ENCODE measurements at regions not wholly inside any gene's neighbourhood (a gene's known extent, or its start where the extent isn't known, plus 50 kb on each side); places are given as distances from the start of the nearest gene placed in this dataset.

DNA sequence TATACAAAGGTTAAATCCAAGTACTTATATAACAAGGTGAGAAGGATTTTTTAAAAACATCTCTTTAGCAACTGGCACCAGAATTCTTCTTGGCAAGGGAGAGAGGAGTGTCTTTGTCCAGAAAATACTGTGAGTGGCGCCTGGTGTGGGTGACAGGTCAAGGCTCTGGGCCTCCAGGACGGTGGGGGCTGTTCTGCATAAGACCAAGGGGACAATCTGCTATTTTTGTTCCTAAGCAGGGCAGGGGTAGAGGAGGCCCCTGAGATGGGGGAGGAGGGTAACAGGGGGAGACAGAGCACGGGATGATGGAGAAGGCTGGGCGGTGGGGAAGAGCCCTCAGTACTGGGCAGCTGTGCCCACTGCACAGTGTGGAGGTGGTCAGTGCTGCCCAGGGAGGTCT, 51.6 kb upstream of the TAF1B start:
- DNase-seq (peak in 1 of 3 donors; percentile 11), ATAC-seq (no peak)

DNA sequence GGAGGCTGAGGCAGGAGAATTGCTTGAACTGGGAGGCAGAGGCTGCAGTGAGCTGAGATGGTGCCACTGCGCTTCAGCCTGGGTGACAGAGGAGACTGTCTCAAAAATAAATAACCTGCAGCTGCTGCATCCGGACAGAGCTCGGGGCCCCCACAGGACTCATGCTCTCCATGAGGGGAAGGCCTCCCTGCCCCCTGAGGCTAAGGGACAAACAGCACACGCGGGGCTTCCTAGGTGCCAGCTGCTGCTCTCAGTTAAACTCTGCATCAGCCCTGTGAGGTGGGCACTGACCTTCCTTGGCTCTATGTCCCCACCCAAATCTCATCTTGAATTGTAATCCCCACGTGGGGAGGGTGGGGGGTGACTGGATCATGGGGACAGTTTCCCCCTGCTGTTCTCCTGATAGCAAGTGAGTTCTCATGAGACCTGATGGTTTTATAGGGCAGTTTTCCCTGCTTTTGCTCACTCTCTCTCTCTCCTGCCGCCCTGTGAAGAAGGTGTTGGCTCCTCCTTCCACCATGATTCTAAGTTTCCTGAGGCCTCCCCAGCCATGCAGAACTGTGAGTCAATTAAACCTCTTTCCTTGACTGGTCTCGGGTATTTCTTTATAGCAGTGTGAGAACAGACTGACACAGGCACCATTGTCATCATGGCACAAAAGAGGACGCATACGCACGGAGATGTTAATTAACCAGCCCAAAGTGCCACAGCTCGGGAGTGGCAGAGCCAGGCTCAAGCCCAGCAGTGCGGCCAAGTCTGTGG, 49.9 kb upstream of the TAF1B start:
- intact Hi-C loops (cut with DNase I), result no loop called here
- Histone ChIP-seq H3K4me1 (peaks cover 0 to 11% (median 0%) of the 10 kb centered on the region in 4 donors), H3K4me3 (no peak overlapping the region), H3K27ac (no peak overlapping the region), H3K9me3 (no peaks in the 10 kb centered on the region), H3K36me3 (no peaks in the 10 kb centered on the region), H3K27me3 (no peaks in the 10 kb centered on the region)
- DNase-seq, result peak in 1 of 3 donors; percentile 22
- TF ChIP-seq, protein P1, sequence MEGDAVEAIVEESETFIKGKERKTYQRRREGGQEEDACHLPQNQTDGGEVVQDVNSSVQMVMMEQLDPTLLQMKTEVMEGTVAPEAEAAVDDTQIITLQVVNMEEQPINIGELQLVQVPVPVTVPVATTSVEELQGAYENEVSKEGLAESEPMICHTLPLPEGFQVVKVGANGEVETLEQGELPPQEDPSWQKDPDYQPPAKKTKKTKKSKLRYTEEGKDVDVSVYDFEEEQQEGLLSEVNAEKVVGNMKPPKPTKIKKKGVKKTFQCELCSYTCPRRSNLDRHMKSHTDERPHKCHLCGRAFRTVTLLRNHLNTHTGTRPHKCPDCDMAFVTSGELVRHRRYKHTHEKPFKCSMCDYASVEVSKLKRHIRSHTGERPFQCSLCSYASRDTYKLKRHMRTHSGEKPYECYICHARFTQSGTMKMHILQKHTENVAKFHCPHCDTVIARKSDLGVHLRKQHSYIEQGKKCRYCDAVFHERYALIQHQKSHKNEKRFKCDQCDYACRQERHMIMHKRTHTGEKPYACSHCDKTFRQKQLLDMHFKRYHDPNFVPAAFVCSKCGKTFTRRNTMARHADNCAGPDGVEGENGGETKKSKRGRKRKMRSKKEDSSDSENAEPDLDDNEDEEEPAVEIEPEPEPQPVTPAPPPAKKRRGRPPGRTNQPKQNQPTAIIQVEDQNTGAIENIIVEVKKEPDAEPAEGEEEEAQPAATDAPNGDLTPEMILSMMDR (IDR thresholded peaks at IDR 0.05), result no peak
- no peak for TF ChIP-seq POLR2A (IDR thresholded peaks at IDR 0.05)
- no peak for ATAC-seq
- 71% methylated on average over 4 of the region's 13 CpGs for WGBS (ENCODE audit: insufficient coverage, low coverage, low lambda C conversion rate, missing lambda C conversion rate)

More for the DNA sequence above, 51.6 kb upstream of the TAF1B start:
- H3K4me3 ChIP-seq, result no peak overlapping the region
- intact Hi-C loops (cut with DNase I), result no loop called here
- H3K9me3 ChIP-seq, result no peaks in the 10 kb centered on the region
- WGBS (ENCODE audit: insufficient coverage, low coverage, low lambda C conversion rate, missing lambda C conversion rate), result 52% methylated on average over 4 of the region's 4 CpGs
- peaks cover 0 to 11% (median 0%) of the 10 kb centered on the region in 4 donors for H3K4me1 ChIP-seq
- TF ChIP-seq, protein P1 (IDR thresholded peaks at IDR 0.05), result no peak
- no peak for TF ChIP-seq POLR2A (IDR thresholded peaks at IDR 0.05)
- no peak overlapping the region for H3K27ac ChIP-seq
- no peaks in the 10 kb centered on the region for H3K27me3 ChIP-seq
- H3K36me3 ChIP-seq, result no peaks in the 10 kb centered on the region

Small RNA genes lying in the stretch of these regions (small RNA-seq; reads per million reads assigned to genes)
- gene AC082651.2 (0 reads per million in 2 experiments), gene RNU4-73P (0 reads per million in 2 experiments)

All from right lobe of liver (tissue), 6 donors.